K562 (cell line): ENCODE measurements at regions not wholly inside any gene's neighbourhood (a gene's known extent, or its start where the extent isn't known, plus 50 kb on each side); places are given as distances from the start of the nearest gene placed in this dataset.
"Not testable (repeated sequence)": the region's sequence is repeated elsewhere in the genome, so short reads cannot be mapped to it uniquely, and the experiment has no call there.

Experiments
- ATAC-seq: fragments of 200-7000 bp; cut with Tn5 transposase; 3 replicates; pipeline ENCODE4 v1.9.1; 2020; ENCODE audit warnings: moderate library complexity
- BruUV-seq: library from RNA; stranded (reverse); fragments of 400-500 nt; replicated peaks from 2 replicates; lab custom pipeline; 2021; lab: Mats Ljungman, UMichigan
- CTCF ChIA-PET: fragments of 300-600 bp; formaldehyde crosslinking; extraction: SDS; loops from one replicate; lab custom pipeline; 2021; ENCODE audit warnings: low intra/inter-chr PET ratio; lab: Yijun Ruan, JAX
- POLR2A ChIA-PET: fragments of 300-600, 350-650 bp; sonication (Branson Sonifier 250); formaldehyde crosslinking; extraction: SDS; loops from one replicate; lab custom pipeline; 2021; ENCODE audit warnings: antibody characterized with exemption, inconsistent platforms; lab: Yijun Ruan, JAX
- DNase-seq, 4 experiments: peaks; one replicate each; pipeline versions ENCODE4 v3.0.0 to v3.0.0-alpha.2; 2011 to 2018; ENCODE audit warnings: low spot score in 3 of 4, mixed read lengths in 3 of 4; ENCODE audit errors: extremely low read depth in 1 of 4
- FAIRE-seq: peaks from 2 replicates; lab custom pipeline; 2011; peaks lifted over from hg19 to GRCh38; lab: Jason Lieb, UNC
- H2AFZ ChIP-seq: 2 replicates; pipeline ENCODE4 v1.6.0; 2011; ENCODE audit warnings: low read depth, low read length, control low read depth, inconsistent platforms
- H3K27ac ChIP-seq: fragments of 200-600 bp; 3 replicates; pipeline ENCODE4 v1.8.0; 2011; ENCODE audit warnings: low read depth, mild to moderate bottlenecking, control low read depth, inconsistent platforms, low read length, moderate library complexity, mixed read lengths; ENCODE audit errors: extremely low read depth
- H3K27me3 ChIP-seq, 2 experiments: fragments of 300-600 bp in 1 of 2; 2 replicates in 1 of 2; 3 replicates in 1 of 2; pipeline versions ENCODE4 v1.6.0 to v1.8.0; 2011; ENCODE audit warnings: inconsistent platforms in 2 of 2, low read length in 2 of 2, mild to moderate bottlenecking in 1 of 2, mixed read lengths in 1 of 2, moderate library complexity in 1 of 2; ENCODE audit not compliant: control insufficient read depth in 2 of 2, insufficient read depth in 2 of 2
- H3K36me3 ChIP-seq: fragments of 300-600 bp; 3 replicates; pipeline ENCODE4 v1.8.0; 2011; ENCODE audit warnings: mild to moderate bottlenecking, low read length, inconsistent platforms; ENCODE audit not compliant: control insufficient read depth, insufficient read depth
- H3K4me1 ChIP-seq, 2 experiments: fragments of 200-600 bp in 1 of 2; replicated peaks in 1 of 2; 2 replicates in 1 of 2; 3 replicates in 1 of 2; pipeline versions ENCODE4 v1.5.1 to v1.8.0; 2011; ENCODE audit warnings: inconsistent platforms in 2 of 2, low read length in 2 of 2, mild to moderate bottlenecking in 1 of 2, mixed read lengths in 1 of 2, moderate library complexity in 1 of 2; ENCODE audit not compliant: control insufficient read depth in 2 of 2, insufficient read depth in 2 of 2
- H3K4me2 ChIP-seq: 2 replicates; pipeline ENCODE4 v1.6.1; 2011; ENCODE audit warnings: low read length, control low read depth, inconsistent platforms, mixed read lengths; ENCODE audit not compliant: insufficient read depth
- H3K4me3 ChIP-seq: fragments of 200-600 bp; sonication (generic), shearing (Covaris generic); 2 replicates; pipeline ENCODE4 v1.5.1; 2016; ENCODE audit warnings: control low read depth, inconsistent platforms
- H3K79me2 ChIP-seq: fragments of 200-600 bp; 3 replicates; pipeline ENCODE4 v1.8.0; 2011; ENCODE audit warnings: low read length, inconsistent platforms; ENCODE audit not compliant: control insufficient read depth, insufficient read depth
- H3K9ac ChIP-seq, 2 experiments: 2 replicates each; pipeline versions ENCODE4 v1.6.0 to v1.6.1; 2011; ENCODE audit warnings: low read depth in 2 of 2, low read length in 2 of 2, control low read depth in 1 of 2, inconsistent platforms in 1 of 2, mild to moderate bottlenecking in 1 of 2, mixed read lengths in 1 of 2; ENCODE audit not compliant: insufficient read depth in 1 of 2
- H3K9me1 ChIP-seq: one replicate; pipeline ENCODE4 v1.6.0; 2011; ENCODE audit warnings: inconsistent platforms, mild to moderate bottlenecking, low read length, moderate library complexity; ENCODE audit not compliant: control insufficient read depth, insufficient read depth
- H3K9me3 ChIP-seq: replicated peaks from 2 replicates; pipeline ENCODE4 v1.5.1; 2011; ENCODE audit warnings: low read depth, low read length, inconsistent platforms; ENCODE audit not compliant: control insufficient read depth, insufficient read depth
- H4K20me1 ChIP-seq: replicated peaks from 2 replicates; pipeline ENCODE4 v1.6.1; 2011; ENCODE audit warnings: low read length, inconsistent platforms, mixed read lengths; ENCODE audit not compliant: control insufficient read depth, insufficient read depth
- MAFG ChIP-seq: fragments of 450-650 bp; conservative IDR thresholded peaks from 2 replicates; pipeline ENCODE4 v1.6.1; 2016; ENCODE audit warnings: missing genetic modification characterization, missing compliant biosample characterization
- THRB ChIP-seq: fragments of 450-650 bp; formaldehyde crosslinking; conservative IDR thresholded peaks from 2 replicates; pipeline ENCODE4 v1.4.0; 2022; ENCODE audit warnings: mild to moderate bottlenecking, missing genetic modification characterization
- ZBTB11 ChIP-seq, 3 experiments: fragments of 200-800 bp in 1 of 3; fragments of 250-450 bp in 1 of 3; fragments of 450-650 bp in 1 of 3; sonication (Bioruptor Pico) in 1 of 3; sonication (Bioruptor generic) in 1 of 3; formaldehyde crosslinking in 1 of 3; IDR thresholded peaks; 2 replicates each; pipeline versions ENCODE4 v1.6.1 to v1.8.0; 2016 to 2022; ENCODE audit warnings: mild to moderate bottlenecking in 2 of 3, missing genetic modification characterization in 2 of 3, missing compliant biosample characterization in 1 of 3, moderate library complexity in 1 of 3
- ZC3H4 ChIP-seq: sonication (generic); formaldehyde crosslinking; IDR thresholded peaks from 2 replicates; pipeline ENCODE4 v1.9.0; 2021; ENCODE audit warnings: missing genetic modification reagents, borderline replicate concordance
- ZNF140 ChIP-seq: fragments of 250-450 bp; sonication (Bioruptor Pico); IDR thresholded peaks from 2 replicates; pipeline ENCODE4 v1.8.0; 2021; ENCODE audit warnings: moderate library complexity, mild to moderate bottlenecking, inconsistent platforms
- ZNF280B ChIP-seq: fragments of 250-450 bp; sonication (Bioruptor Pico); IDR thresholded peaks from 2 replicates; pipeline ENCODE4 v1.5.1; 2021; ENCODE audit warnings: mild to moderate bottlenecking
- ZZZ3 ChIP-seq: fragments of 450-650 bp; IDR thresholded peaks from 2 replicates; pipeline ENCODE4 v1.6.1; 2016; ENCODE audit warnings: antibody characterized with exemption, mild to moderate bottlenecking, moderate library complexity
- WGBS: fragments of 100-300 bp; shearing (Covaris generic); methylation state at CpG from one replicate; pipeline ENCODE4 v1.1.6; 2016; ENCODE audit warnings: low coverage, mixed read lengths; ENCODE audit not compliant: insufficient coverage; ENCODE audit errors: missing lambda C conversion rate; 5-methylcytosine and 5-hydroxymethylcytosine counted together
- in situ Hi-C: fragments of 300-500 bp; cut with MboI; formaldehyde crosslinking; loops from 4 replicates; pipeline ENCODE4 v1.15.0; 2018; ENCODE audit warnings: inconsistent platforms, mixed read lengths
- intact Hi-C: fragments of 100-400 bp; cut with micrococcal nuclease; formaldehyde crosslinking; loops from 2 replicates; pipeline ENCODE4 v1.14.2; 2022

- H3K4me2 ChIP-seq, BruUV-seq, H3K27me3 ChIP-seq, H2AFZ ChIP-seq, H3K4me1 ChIP-seq, H3K27ac ChIP-seq, H3K36me3 ChIP-seq, FAIRE-seq, ATAC-seq, H3K9ac ChIP-seq, DNase-seq, H4K20me1 ChIP-seq, H3K79me2 ChIP-seq, H3K4me3 ChIP-seq, H3K9me3 ChIP-seq, POLR2A ChIA-PET, CTCF ChIA-PET, H3K9me1 ChIP-seq, intact Hi-C loops, in situ Hi-C loops: not testable (repeated sequence)
- WGBS = no CpG with 5 or more reads among the region's 1 CpG
Measured at GRCh38 chrX:76817279-76817678, 389.8 kb downstream of the MAGEE1 start.

- H3K79me2 ChIP-seq = no peaks in the 10 kb centered on the region
- no peaks in the 10 kb centered on the region for H4K20me1 ChIP-seq
- H2AFZ ChIP-seq = no peak overlapping the region
- H3K36me3 ChIP-seq = no peaks in the 10 kb centered on the region
- ChIA-PET CTCF (no interaction called here), POLR2A (no interaction called here)
- no peaks in the 10 kb centered on the region for H3K9me3 ChIP-seq
- no peaks in the 10 kb centered on the region for H3K27me3 ChIP-seq
- H3K9me1 ChIP-seq = no peaks in the 10 kb centered on the region
- in situ Hi-C loops = no loop called here
- no CpG with 5 or more reads among the region's 1 CpG for WGBS
- no peak overlapping the region for H3K4me3 ChIP-seq
- no TSS peak for BruUV-seq
- no peak overlapping the region for H3K27ac ChIP-seq
- H3K4me2 ChIP-seq = no peak overlapping the region
- no peak for DNase-seq
- FAIRE-seq = no peak
- no peak overlapping the region for H3K9ac ChIP-seq
- intact Hi-C loops = no loop called here
- no peaks in the 10 kb centered on the region for H3K4me1 ChIP-seq
- ATAC-seq = no peak
- TF ChIP-seq THRB (no peak), ZBTB11 (CRISPR knock-in tag; IDR thresholded peaks at IDR 0.05) (no peak), ZZZ3 (no peak), ZNF140 (CRISPR knock-in tag) (no peak), ZC3H4 (no peak), ZNF280B (CRISPR knock-in tag) (no peak), MAFG (no peak)
Measured at GRCh38 chrX:76821276-76821675, 393.8 kb downstream of the MAGEE1 start.
